GM12892 (cell line): ENCODE measurements at regions not wholly inside any gene's neighbourhood (a gene's known extent, or its start where the extent isn't known, plus 50 kb on each side); places are given as distances from the start of the nearest gene placed in this dataset.

Experiments
- DNase-seq: peaks from one replicate; pipeline ENCODE4 v3.0.0; 2011; ENCODE audit not compliant: insufficient read length
- FAIRE-seq: peaks from 2 replicates; lab custom pipeline; 2011; peaks lifted over from hg19 to GRCh38; lab: Jason Lieb, UNC
- POLR2A ChIP-seq: IDR thresholded peaks from 2 replicates; pipeline ENCODE4 v1.6.1; 2011; ENCODE audit warnings: low read depth, low read length, control low read depth
- POLR2AphosphoS5 ChIP-seq: IDR thresholded peaks from 2 replicates; pipeline ENCODE4 v1.6.1; 2011; ENCODE audit warnings: low read depth, low read length, control low read depth
- TAF1 ChIP-seq: IDR thresholded peaks from 2 replicates; pipeline ENCODE4 v1.6.1; 2011; ENCODE audit warnings: low read depth, mild to moderate bottlenecking, control low read depth, low read length, borderline replicate concordance

DNA sequence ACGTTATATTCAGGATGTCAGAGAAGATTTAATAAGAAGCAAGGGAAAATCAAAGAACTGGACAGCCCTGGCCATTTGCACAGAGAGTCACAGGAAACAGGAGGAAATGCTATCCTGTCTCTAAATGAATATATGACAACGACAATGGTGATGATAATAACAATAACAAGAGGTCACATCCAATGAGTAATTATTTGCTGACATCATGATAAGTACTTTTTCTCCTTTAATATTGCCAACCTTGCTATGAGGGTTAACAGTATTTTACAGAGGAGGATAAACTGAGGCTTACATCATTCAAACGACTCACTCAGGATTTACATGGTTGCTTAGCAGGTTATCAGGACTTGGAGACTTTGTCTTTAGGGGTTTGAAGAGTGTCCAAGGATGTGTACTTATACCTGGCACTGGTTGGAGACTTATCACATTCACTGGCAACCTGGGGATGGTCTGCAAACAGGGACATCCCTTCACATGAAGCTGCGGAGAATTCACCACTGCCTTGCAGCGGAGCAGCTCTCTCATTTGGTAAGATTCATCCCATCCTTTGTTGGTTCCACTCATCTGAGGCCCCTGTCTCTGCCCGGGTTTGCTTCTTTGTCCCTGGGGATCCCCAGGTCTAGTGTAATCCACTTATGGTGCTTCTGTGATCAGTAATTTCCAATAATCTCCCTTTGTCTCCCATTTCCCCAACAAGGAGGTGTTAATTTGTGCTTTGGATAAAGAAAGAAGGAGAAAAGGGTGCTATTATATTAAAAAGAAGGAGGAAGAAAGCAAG, 637.8 kb downstream of the BCL11B start:
- no peak for FAIRE-seq
- TF ChIP-seq POLR2AphosphoS5 = no peak
- TF ChIP-seq POLR2A = no peak
- no peak for TF ChIP-seq TAF1
- no peak for DNase-seq

DNA sequence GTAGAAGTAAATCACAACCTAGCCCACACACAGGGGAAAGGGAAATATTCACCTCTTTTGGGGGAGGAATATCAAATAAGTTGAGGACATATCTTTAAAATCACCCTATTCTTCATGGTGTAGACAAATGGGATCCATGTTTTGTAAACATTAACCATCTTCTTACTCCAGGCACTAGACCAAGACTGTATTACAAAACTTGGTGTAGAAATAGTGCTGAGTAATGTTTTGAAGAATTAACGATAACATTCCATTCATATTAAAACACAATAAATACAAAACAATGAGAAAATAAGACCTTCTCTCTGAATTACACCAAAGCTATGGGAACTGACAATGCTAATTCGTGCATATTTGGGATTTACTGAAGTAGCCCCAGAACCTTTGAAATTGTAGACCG, 633.6 kb downstream of the BCL11B start:
- DNase-seq (no peak), FAIRE-seq (no peak)
- TF ChIP-seq POLR2AphosphoS5 = no peak
- no peak for TF ChIP-seq POLR2A
- no peak for TF ChIP-seq TAF1

DNA sequence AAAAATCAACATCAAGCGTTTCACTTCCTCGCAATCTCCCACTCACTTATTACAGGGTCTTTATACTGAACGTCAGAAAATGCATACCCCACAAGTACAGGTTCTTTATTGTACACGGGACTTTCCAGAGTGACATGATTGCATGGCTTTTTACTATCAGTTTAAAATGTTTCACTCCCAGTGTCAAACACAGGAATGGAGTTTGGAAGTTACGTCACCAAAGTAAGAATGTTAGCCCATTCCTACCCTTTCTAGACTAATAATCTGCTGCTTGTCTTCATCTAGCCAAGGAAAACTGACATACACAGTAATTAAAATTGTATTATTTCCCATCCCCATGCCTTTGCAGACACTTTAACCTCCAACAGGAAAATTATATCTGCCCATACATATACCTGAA, 624.2 kb downstream of the BCL11B start:
- DNase-seq (no peak), FAIRE-seq (no peak)
- no peak for TF ChIP-seq POLR2A
- no peak for TF ChIP-seq POLR2AphosphoS5
- no peak for TF ChIP-seq TAF1

DNA sequence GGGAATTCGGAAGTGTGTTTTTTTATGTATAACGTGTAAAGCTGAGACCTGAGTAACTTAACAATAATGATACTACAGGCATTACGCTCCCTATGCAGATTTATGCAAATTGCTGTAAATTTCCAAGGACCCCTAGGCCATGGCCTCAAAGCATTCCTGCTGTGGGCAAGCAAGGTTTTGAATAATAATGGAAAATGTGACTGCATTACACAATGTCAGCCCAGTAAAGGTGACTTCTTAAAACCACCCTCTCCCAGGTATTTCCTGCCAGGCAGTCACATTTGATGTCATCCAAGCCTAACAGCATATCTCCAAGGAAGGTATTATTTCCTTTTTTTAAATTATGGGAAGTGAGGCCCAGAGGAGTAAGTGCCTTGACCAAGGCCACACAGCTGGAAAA, 621.0 kb downstream of the BCL11B start:
- FAIRE-seq = no peak
- DNase-seq = no peak
- no peak for TF ChIP-seq TAF1
- TF ChIP-seq POLR2A = no peak

DNA sequence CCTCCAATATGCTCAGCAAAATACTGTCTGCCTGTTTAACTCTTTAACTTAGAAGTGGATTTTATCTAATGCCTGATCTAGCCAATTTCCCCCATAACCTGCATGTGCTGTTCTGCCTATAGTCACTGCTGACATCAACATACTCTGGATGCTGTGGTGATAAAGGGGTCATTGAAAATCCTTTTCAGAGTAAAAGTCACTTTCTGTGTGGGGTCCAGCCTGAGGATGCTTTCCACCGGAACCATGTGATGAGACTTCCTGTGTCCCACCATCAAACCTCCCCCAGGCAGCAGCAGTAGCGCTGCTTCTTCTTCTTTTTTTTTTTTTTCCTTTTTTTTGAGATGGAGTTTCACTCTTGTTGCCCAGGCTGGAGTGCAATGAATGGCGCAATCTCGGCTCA, 607.0 kb downstream of the BCL11B start:
- DNase-seq (no peak), FAIRE-seq (no peak)
- TF ChIP-seq POLR2AphosphoS5 = no peak
- TF ChIP-seq POLR2A = no peak
- no peak for TF ChIP-seq TAF1

DNA sequence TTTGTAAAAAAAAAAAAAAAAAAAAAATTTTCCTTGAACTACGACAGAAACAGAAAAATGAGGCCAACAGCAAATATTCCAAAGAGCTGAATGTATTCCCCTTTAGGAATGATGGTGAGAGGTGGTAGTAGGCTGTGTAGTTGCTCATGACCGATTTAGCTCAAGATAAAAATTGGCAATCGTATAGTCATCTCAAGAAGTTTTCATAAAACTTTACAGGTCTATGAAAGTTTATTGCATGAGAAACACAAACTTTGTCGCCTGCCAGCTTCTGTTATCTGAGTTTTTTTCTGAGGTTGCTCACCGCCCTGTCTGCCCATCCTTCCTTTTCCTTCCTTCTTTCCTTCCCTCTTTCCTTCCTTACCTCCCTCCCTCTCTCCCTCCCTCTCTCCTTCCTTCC, 605.5 kb downstream of the BCL11B start:
- no peak for DNase-seq
- TF ChIP-seq TAF1 (no peak), POLR2A (no peak), POLR2AphosphoS5 (no peak)
- no peak for FAIRE-seq

DNA sequence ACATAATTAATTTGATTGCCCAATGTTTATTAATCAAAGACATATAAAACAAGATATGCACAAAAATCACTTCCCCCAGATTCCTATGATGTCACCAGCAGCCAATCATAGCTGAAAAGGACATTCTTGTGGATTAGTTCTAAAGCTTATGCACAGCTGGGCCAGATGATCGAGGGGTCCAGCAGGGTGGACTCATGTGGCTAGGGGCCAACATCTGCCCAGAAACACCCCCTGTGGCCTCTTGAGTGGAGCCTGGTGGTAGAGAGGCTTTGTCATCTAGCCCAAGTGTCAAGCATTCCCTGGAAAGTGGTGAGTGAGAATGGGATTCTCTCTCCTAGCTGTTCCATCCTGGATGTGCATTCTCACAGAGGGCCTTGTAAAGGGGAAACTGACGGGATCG, 590.0 kb downstream of the BCL11B start:
- TF ChIP-seq TAF1 (no peak), POLR2AphosphoS5 (no peak), POLR2A (no peak)
- DNase-seq = no peak
- no peak for FAIRE-seq

DNA sequence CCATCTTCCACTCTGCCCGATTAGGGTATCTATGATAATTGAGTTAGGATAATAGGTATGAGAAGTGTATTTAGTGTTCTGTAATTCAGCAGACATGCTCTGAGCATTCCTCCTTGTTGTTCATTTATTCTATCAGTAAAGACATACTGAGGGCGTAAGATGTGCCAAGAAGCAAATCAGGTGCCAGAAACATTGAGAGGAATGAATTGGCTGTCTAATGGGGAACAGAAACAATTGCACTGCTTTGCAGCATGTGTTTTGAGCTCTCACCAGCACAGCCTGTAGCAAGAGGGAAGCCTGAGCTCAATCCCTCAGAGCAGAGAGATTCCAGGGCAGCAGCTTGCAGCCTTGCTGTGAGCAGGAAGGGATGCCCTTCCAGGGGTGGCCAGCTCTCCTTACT, 589.3 kb downstream of the BCL11B start:
- no peak for FAIRE-seq
- TF ChIP-seq POLR2A = no peak
- TF ChIP-seq TAF1 = no peak
- TF ChIP-seq POLR2AphosphoS5 = no peak
- DNase-seq = no peak

DNA sequence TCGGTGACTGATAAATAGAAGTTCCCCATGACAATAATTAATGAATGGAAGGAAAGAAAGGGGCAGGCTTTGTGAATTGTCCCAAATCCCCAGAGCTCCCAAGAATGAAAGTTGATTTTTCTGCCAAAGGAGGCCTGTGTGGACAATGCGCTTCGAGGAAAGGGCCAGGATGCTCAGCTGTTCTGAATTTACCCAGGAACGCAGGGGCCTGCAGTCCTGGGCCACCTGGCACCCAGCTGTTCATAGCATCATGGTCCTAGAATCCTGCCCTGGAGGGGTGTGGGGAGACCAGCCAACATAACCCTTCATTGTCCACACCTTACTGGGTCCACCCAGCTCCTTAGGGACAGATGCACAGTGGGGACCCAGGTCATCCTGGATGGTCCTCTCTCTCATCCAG, 587.5 kb downstream of the BCL11B start:
- FAIRE-seq (no peak), DNase-seq (no peak)
- TF ChIP-seq TAF1 (no peak), POLR2A (no peak), POLR2AphosphoS5 (no peak)

DNA sequence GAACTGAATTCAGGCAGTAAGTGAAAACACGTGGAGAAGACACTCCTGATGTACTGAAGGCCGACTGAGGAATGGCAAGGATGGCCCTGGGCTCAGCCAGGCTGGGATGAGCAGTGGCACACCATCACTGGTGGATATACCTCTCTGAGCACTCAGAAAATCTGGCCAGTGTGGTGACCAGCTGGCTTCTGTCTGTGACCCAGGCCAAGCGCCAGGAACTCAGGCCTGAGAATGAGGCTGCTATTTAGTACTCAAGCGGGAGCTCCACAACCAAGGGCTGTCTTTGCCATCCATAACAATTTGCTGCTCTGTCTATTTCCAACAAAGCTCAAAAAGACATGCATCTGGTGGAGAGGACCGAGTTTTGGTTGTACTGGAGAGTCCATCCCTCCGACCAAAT, 586.3 kb downstream of the BCL11B start:
- DNase-seq (no peak), FAIRE-seq (no peak)
- TF ChIP-seq TAF1 = no peak
- no peak for TF ChIP-seq POLR2AphosphoS5
- no peak for TF ChIP-seq POLR2A

DNA sequence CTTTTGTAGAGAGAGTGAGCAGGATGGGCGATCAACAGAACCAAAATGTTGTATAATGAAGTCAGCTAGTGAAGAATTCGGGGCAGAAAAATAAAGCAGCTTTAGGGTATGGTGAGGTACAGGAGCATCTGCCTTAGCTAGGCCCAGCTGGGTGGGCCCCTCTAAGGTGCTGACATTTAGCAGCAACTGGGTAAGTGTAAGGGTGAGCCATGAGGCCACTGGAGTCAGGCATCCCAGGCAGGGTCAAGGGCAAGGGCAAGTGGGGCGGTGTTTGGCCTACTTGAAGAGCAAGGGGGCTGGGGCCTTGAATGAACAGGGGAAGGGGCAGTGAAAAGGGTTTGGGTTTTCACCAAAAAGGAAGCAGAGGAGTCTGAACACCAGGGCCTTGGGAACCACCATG, 583.6 kb downstream of the BCL11B start:
- no peak for TF ChIP-seq POLR2AphosphoS5
- TF ChIP-seq POLR2A = no peak
- TF ChIP-seq TAF1 = no peak
- FAIRE-seq (no peak), DNase-seq (no peak)

DNA sequence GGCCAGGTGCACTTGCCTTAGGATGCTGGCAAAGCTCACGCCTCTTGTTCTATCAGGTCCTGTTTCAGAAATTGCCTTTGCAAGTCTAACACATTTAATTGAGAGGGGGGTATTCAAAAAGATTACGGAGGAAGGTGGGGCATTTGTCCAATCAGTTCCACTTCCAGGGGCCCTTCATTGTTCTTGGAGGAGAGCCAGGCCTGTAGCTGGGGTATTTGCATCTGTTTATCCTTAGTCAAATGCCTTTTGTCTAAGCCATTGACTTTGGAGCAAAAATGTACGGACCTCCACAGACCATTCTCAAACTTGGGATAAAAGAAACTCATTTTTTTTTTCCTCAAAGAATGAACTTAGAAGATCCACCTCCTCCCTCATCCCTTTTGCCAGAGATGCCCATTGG, 582.0 kb downstream of the BCL11B start:
- no peak for FAIRE-seq
- DNase-seq = no peak
- TF ChIP-seq POLR2A = no peak
- no peak for TF ChIP-seq TAF1
- no peak for TF ChIP-seq POLR2AphosphoS5
